ENCODE measurements at regions not wholly inside any gene's neighbourhood (a gene's known extent, or its start where the extent isn't known, plus 50 kb on each side); places are given as distances from the start of the nearest gene placed in this dataset.
"Not testable (repeated sequence)": the region's sequence is repeated elsewhere in the genome, so short reads cannot be mapped to it uniquely, and the experiment has no call there.

DNA sequence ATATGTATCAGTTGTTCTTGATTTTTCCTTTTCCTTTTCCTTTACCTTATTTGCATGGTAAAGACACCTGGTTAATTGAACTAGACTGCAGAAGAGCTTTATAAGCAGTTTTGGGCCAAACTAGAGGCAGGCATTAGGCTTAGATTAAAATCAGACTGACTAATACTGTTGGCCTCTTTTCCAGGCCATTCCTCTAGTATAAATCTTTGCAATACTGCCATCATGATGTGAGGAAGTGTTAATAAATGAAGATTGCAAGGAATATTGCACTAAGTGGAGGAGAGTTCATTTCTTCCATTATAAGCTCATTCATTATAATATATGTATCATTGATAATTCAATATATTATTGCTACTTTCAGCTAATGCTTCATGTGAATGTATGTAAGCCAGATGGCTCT, 163.8 kb downstream of the MMUT start:
- no peak overlapping the region for H3K4me3 ChIP-seq (ENCODE audit: low read length)
- no peak for DNase-seq (ENCODE audit: low read depth, low spot score)
- no peaks in the 10 kb centered on the region for H3K9me3 ChIP-seq (ENCODE audit: control insufficient read depth, insufficient read depth, low read length)
- H3K27ac ChIP-seq (ENCODE audit: low read length), result no peak overlapping the region
- no peaks in the 10 kb centered on the region for H3K36me3 ChIP-seq (ENCODE audit: control insufficient read depth, insufficient read depth, low read length)
- no peaks in the 10 kb centered on the region for H3K27me3 ChIP-seq (ENCODE audit: control insufficient read depth, insufficient read depth, low read length)
- no peaks in the 10 kb centered on the region for H3K4me1 ChIP-seq (ENCODE audit: control insufficient read depth, insufficient read depth, low read length)

GRCh38 chr6:49284180-49284579, 178.9 kb downstream of the MMUT start:
- H3K9me3 ChIP-seq (ENCODE audit: control insufficient read depth, insufficient read depth, low read length), result no peaks in the 10 kb centered on the region
- no peaks in the 10 kb centered on the region for H3K36me3 ChIP-seq (ENCODE audit: control insufficient read depth, insufficient read depth, low read length)
- H3K4me3 ChIP-seq (ENCODE audit: low read length), result no peak overlapping the region
- no CpG with 5 or more reads among the region's 1 CpG for WGBS (ENCODE audit: insufficient coverage, insufficient read length)
- no peaks in the 10 kb centered on the region for H3K4me1 ChIP-seq (ENCODE audit: control insufficient read depth, insufficient read depth, low read length)
- no peak for DNase-seq (ENCODE audit: low read depth, low spot score)
- no peak overlapping the region for H3K27ac ChIP-seq (ENCODE audit: low read length)
- H3K27me3 ChIP-seq (ENCODE audit: control insufficient read depth, insufficient read depth, low read length), result no peaks in the 10 kb centered on the region

DNA sequence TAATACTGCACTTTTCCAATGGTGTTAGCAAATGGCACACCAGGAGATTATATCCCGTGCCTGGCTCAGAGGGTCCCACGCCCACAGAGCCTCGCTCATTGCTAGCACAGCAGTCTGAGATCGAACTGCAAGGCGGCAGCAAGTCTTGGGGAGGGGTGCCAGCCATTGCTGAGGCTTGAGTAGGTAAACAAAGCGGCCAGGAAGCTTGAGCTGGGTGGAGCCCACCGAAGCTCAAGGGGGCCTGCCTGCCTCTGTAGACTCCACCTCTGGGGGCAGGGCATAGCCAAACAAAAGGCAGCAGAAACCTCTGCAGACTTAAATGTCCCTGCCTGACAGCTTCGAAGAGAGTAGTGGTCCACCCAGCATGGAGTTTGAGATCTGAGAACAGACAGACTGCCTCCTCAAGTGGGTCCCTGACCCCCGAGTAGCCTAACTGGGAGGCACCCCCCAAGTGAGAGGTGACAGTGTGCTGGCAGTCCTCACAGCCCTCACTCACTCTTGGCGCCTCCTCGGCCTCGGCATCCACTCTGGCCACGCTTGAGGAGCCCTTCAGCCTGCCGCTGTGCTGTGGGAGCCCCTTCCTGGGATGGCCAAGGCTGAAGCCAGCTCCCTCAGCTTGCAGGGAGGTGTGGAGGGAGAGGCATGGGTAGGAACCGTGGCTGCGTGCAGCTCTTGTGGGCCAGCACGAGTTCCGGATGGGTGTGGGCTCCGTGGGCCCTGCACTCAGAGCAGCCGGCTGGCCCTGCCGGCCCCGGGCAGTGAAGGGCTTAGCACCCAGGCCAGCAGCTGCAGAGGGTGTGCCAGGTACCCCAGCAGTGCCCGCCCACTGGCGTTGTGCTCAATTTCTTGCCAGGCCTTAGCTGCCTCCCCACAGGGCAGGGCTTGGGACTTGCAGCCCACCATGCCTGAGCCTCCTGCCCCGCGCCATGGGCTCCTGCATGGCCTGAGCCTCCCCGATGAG, 188.0 kb downstream of the MMUT start:
- H3K4me1 ChIP-seq (ENCODE audit: control insufficient read depth, insufficient read depth, low read length); H3K36me3 ChIP-seq (ENCODE audit: control insufficient read depth, insufficient read depth, low read length); H3K27ac ChIP-seq (ENCODE audit: low read length); H3K27me3 ChIP-seq (ENCODE audit: control insufficient read depth, insufficient read depth, low read length); DNase-seq (ENCODE audit: low read depth, low spot score); H3K9me3 ChIP-seq (ENCODE audit: control insufficient read depth, insufficient read depth, low read length); H3K4me3 ChIP-seq (ENCODE audit: low read length): not testable (repeated sequence)
- WGBS (ENCODE audit: insufficient coverage, insufficient read length), result no CpG with 5 or more reads among the region's 27 CpGs

- Histone ChIP-seq H3K4me3 (ENCODE audit: low read length) (no peak overlapping the region), H3K27me3 (ENCODE audit: control insufficient read depth, insufficient read depth, low read length) (no peaks in the 10 kb centered on the region), H3K36me3 (ENCODE audit: control insufficient read depth, insufficient read depth, low read length) (0 out of 2 replicates have a peak, but pooled peaks cover 2% of the 10 kb centered on the region), H3K9me3 (ENCODE audit: control insufficient read depth, insufficient read depth, low read length) (no peaks in the 10 kb centered on the region; the same call in 1 of the 2 replicates), H3K27ac (ENCODE audit: low read length) (no peak overlapping the region), H3K4me1 (ENCODE audit: control insufficient read depth, insufficient read depth, low read length) (no peaks in the 10 kb centered on the region)
- WGBS (ENCODE audit: insufficient coverage, insufficient read length), result no CpG with 5 or more reads among the region's 2 CpGs
- no peak for DNase-seq (ENCODE audit: low read depth, low spot score)
Observed at GRCh38 chr6:49269190-49269589, 193.9 kb downstream of the MMUT start.

DNA sequence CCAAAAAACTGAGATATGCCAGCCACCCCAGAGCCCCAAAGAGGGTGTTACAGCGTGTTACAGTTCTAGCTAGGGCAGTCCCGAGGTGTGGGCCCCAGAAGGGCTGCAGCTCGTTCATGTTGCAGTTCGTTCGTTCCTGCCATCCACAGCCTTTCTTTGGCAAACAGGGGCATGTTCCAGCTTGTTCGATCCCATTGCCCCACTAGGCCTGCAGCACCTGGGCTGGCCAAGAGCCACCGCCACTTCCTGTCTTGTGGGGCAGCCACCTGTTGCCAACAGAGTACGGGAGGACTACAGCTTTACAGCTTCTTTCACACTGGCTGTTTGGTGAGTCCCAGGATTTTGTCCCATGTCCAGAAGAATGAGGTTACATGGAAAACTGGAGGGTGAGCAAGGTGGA, 198.1 kb downstream of the MMUT start:
- Histone ChIP-seq H3K9me3 (ENCODE audit: control insufficient read depth, insufficient read depth, low read length) (no peaks in the 10 kb centered on the region; the same call in 1 of the 2 replicates), H3K4me1 (ENCODE audit: control insufficient read depth, insufficient read depth, low read length) (no peaks in the 10 kb centered on the region), H3K36me3 (ENCODE audit: control insufficient read depth, insufficient read depth, low read length) (0 out of 2 replicates have a peak, but pooled peaks cover 2% of the 10 kb centered on the region), H3K27me3 (ENCODE audit: control insufficient read depth, insufficient read depth, low read length) (no peaks in the 10 kb centered on the region), H3K27ac (ENCODE audit: low read length) (no peak overlapping the region), H3K4me3 (ENCODE audit: low read length) (no peak overlapping the region)
- DNase-seq (ENCODE audit: low read depth, low spot score), result no peak
- no CpG with 5 or more reads among the region's 8 CpGs for WGBS (ENCODE audit: insufficient coverage, insufficient read length)

GRCh38 chr6:49264496-49264895, 198.6 kb downstream of the MMUT start:
- no peak for DNase-seq (ENCODE audit: low read depth, low spot score)
- WGBS (ENCODE audit: insufficient coverage, insufficient read length), result no CpG with 5 or more reads among the region's 7 CpGs
- H3K36me3 ChIP-seq (ENCODE audit: control insufficient read depth, insufficient read depth, low read length), result 0 out of 2 replicates have a peak, but pooled peaks cover 2% of the 10 kb centered on the region
- H3K4me3 ChIP-seq (ENCODE audit: low read length), result no peak overlapping the region
- H3K9me3 ChIP-seq (ENCODE audit: control insufficient read depth, insufficient read depth, low read length), result no peaks in the 10 kb centered on the region; the same call in 1 of the 2 replicates
- no peaks in the 10 kb centered on the region for H3K27me3 ChIP-seq (ENCODE audit: control insufficient read depth, insufficient read depth, low read length)
- no peaks in the 10 kb centered on the region for H3K4me1 ChIP-seq (ENCODE audit: control insufficient read depth, insufficient read depth, low read length)
- no peak overlapping the region for H3K27ac ChIP-seq (ENCODE audit: low read length)

DNA sequence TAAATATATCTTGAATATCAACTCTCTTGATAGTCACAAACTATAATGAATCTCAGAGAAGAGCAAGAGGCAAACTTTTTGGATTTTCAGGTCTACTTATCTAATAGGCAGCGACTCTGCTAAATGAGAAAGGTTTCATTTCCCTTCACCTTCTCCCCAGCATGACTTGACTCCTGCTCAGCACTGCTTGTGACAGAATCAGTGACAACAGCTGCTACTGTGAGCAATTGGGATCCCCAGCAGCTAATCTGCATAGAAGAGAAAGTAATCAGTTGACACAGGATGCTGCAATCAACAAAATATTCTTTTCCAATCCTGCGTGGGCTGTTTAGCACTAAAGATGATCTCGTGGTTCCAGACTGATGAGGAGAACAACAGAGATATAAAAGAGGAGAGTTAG, 205.5 kb downstream of the MMUT start:
- no peaks in the 10 kb centered on the region for H3K9me3 ChIP-seq (ENCODE audit: control insufficient read depth, insufficient read depth, low read length)
- no peak overlapping the region for H3K27ac ChIP-seq (ENCODE audit: low read length)
- WGBS (ENCODE audit: insufficient coverage, insufficient read length), result no CpG with 5 or more reads among the region's 3 CpGs
- no peak overlapping the region for H3K4me3 ChIP-seq (ENCODE audit: low read length)
- H3K27me3 ChIP-seq (ENCODE audit: control insufficient read depth, insufficient read depth, low read length), result no peaks in the 10 kb centered on the region
- no peaks in the 10 kb centered on the region for H3K36me3 ChIP-seq (ENCODE audit: control insufficient read depth, insufficient read depth, low read length)
- DNase-seq (ENCODE audit: low read depth, low spot score), result no peak
- no peaks in the 10 kb centered on the region; the same call in 1 of the 2 replicates for H3K4me1 ChIP-seq (ENCODE audit: control insufficient read depth, insufficient read depth, low read length)

DNA sequence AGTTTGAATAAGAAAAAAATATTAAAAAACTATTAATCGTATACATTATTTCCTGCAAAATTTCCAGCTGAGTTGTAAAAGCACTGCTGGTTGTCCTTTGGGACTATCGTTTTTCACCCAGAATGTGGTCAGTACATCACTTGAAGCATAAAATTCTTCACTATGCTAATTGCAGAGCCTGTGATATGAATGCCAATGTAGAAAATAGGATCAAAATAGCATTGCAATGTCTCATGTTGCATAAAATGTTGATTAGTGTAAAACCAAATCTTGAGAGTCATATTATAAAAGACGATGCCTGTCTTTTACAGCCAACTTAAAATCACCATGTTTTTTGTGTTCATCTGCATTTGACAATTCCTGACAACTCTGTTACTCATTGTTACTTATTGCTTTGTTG, 207.7 kb downstream of the MMUT start:
- H3K36me3 ChIP-seq (ENCODE audit: control insufficient read depth, insufficient read depth, low read length), result no peaks in the 10 kb centered on the region
- H3K4me1 ChIP-seq (ENCODE audit: control insufficient read depth, insufficient read depth, low read length), result no peaks in the 10 kb centered on the region; the same call in 1 of the 2 replicates
- H3K9me3 ChIP-seq (ENCODE audit: control insufficient read depth, insufficient read depth, low read length), result no peaks in the 10 kb centered on the region
- DNase-seq (ENCODE audit: low read depth, low spot score), result no peak
- WGBS (ENCODE audit: insufficient coverage, insufficient read length), result no CpG with 5 or more reads among the region's 3 CpGs
- H3K27ac ChIP-seq (ENCODE audit: low read length), result no peak overlapping the region
- no peak overlapping the region for H3K4me3 ChIP-seq (ENCODE audit: low read length)
- H3K27me3 ChIP-seq (ENCODE audit: control insufficient read depth, insufficient read depth, low read length), result no peaks in the 10 kb centered on the region

GRCh38 chr6:49252901-49253300, 210.2 kb downstream of the MMUT start:
- H3K27me3 ChIP-seq (ENCODE audit: control insufficient read depth, insufficient read depth, low read length), result no peaks in the 10 kb centered on the region
- no peak overlapping the region for H3K27ac ChIP-seq (ENCODE audit: low read length)
- no peak for DNase-seq (ENCODE audit: low read depth, low spot score)
- H3K9me3 ChIP-seq (ENCODE audit: control insufficient read depth, insufficient read depth, low read length), result no peaks in the 10 kb centered on the region
- H3K36me3 ChIP-seq (ENCODE audit: control insufficient read depth, insufficient read depth, low read length), result no peaks in the 10 kb centered on the region
- WGBS (ENCODE audit: insufficient coverage, insufficient read length), result no CpG with 5 or more reads among the region's 1 CpG
- H3K4me3 ChIP-seq (ENCODE audit: low read length), result no peak overlapping the region
- H3K4me1 ChIP-seq (ENCODE audit: control insufficient read depth, insufficient read depth, low read length), result no peaks in the 10 kb centered on the region; the same call in 1 of the 2 replicates

GRCh38 chr6:49233483-49233882, 229.6 kb downstream of the MMUT start:
- Histone ChIP-seq H3K27me3 (ENCODE audit: control insufficient read depth, insufficient read depth, low read length) (no peaks in the 10 kb centered on the region), H3K4me1 (ENCODE audit: control insufficient read depth, insufficient read depth, low read length) (no peaks in the 10 kb centered on the region), H3K9me3 (ENCODE audit: control insufficient read depth, insufficient read depth, low read length) (no peaks in the 10 kb centered on the region), H3K4me3 (ENCODE audit: low read length) (no peak overlapping the region), H3K27ac (ENCODE audit: low read length) (no peak overlapping the region), H3K36me3 (ENCODE audit: control insufficient read depth, insufficient read depth, low read length) (no peaks in the 10 kb centered on the region)
- no peak for DNase-seq (ENCODE audit: low read depth, low spot score)

DNA sequence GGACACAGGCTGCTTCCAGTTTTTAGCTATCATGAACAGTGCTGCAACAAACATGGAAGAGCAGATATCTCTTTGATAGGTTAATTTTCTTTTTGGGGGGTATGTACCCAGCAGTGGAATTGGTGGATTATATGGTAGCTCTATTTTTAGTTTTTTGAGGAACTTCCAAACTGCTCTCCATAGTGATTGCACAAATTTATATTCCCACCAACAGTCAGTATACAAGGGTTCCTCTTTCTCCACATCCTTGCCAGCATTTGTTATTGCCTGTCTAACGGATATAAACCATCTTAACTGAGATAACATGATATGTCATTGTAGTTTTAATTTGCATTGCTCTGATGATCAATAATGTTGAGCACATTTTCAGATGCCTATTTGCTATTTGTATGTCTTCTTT, 237.6 kb downstream of the MMUT start:
- no peaks in the 10 kb centered on the region for H3K36me3 ChIP-seq (ENCODE audit: control insufficient read depth, insufficient read depth, low read length)
- no peaks in the 10 kb centered on the region for H3K4me1 ChIP-seq (ENCODE audit: control insufficient read depth, insufficient read depth, low read length)
- H3K9me3 ChIP-seq (ENCODE audit: control insufficient read depth, insufficient read depth, low read length), result no peaks in the 10 kb centered on the region
- H3K27ac ChIP-seq (ENCODE audit: low read length), result no peak overlapping the region
- H3K4me3 ChIP-seq (ENCODE audit: low read length), result no peak overlapping the region
- WGBS (ENCODE audit: insufficient coverage, insufficient read length), result no CpG with 5 or more reads among the region's 1 CpG
- no peaks in the 10 kb centered on the region for H3K27me3 ChIP-seq (ENCODE audit: control insufficient read depth, insufficient read depth, low read length)
- no peak for DNase-seq (ENCODE audit: low read depth, low spot score)
